Adrenal gland (tissue), 9 donors: ENCODE measurements at regions not wholly inside any gene's neighbourhood (a gene's known extent, or its start where the extent isn't known, plus 50 kb on each side); places are given as distances from the start of the nearest gene placed in this dataset.

Source experiments
- DNase-seq, 7 donors: peaks; one replicate each; pipeline ENCODE4 v3.0.0-alpha.2; 2019 to 2020
- H3K27ac ChIP-seq, 5 donors: fragments of 200-600 bp; sonication (generic) in 4 of 5; 1 replicate in 3 of 5; 2 replicates in 2 of 5; pipeline versions ENCODE4 v1.5.1 to v1.8.0; 2016 to 2020; ENCODE audit warnings: mild to moderate bottlenecking in 1 of 5
- H3K27me3 ChIP-seq: fragments of 200-600 bp; 2 replicates; pipeline ENCODE4 v1.8.0; 2021
- H3K36me3 ChIP-seq, 2 donors: fragments of 200-600 bp; replicated peaks in 1 of 2; 1 replicate in 1 of 2; 2 replicates in 1 of 2; pipeline versions ENCODE4 v1.5.1 to v1.8.0; 2018 to 2022
- H3K4me1 ChIP-seq, 2 donors: fragments of 200-600 bp; replicated peaks in 1 of 2; 1 replicate in 1 of 2; 2 replicates in 1 of 2; pipeline versions ENCODE4 v1.5.1 to v1.8.0; 2018 to 2021
- H3K4me3 ChIP-seq, 4 donors: fragments of 200-600 bp; sonication (generic) in 3 of 4; one replicate each; pipeline ENCODE4 v1.5.1; 2016 to 2018
- H3K9me3 ChIP-seq, 3 donors: fragments of 200-600 bp; sonication (generic) in 1 of 3; replicated peaks in 1 of 3; 1 replicate in 2 of 3; 2 replicates in 1 of 3; pipeline versions ENCODE4 v1.5.1 to v1.8.0; 2016 to 2021
- CTCF ChIP-seq, 6 experiments: fragments of 450-650 bp in 4 of 6; fragments of 200-600 bp in 2 of 6; sonication (generic) in 1 of 6; IDR thresholded peaks; 1 replicate in 5 of 6; 2 replicates in 1 of 6; pipeline versions ENCODE4 v1.5.1 to v1.8.0; 2016 to 2021; ENCODE audit warnings: antibody characterized with exemption in 6 of 6, mild to moderate bottlenecking in 2 of 6, moderate library complexity in 1 of 6
- POLR2A ChIP-seq, 2 donors: fragments of 450-650 bp; IDR thresholded peaks; one replicate each; pipeline ENCODE4 v1.6.1; 2017; ENCODE audit warnings: antibody characterized with exemption in 2 of 2, mild to moderate bottlenecking in 2 of 2, moderate library complexity in 1 of 2
- WGBS, 4 donors: extraction: QIAGEN DNeasy Blood & Tissue Kit in 2 of 4; methylation state at CpG; one replicate each; pipeline versions ENCODE4 v1.1.5 to v1.1.7; 2013 to 2017; 5-methylcytosine and 5-hydroxymethylcytosine counted together
- intact Hi-C, 2 donors: fragments of 100-400 bp; cut with DNase I; formaldehyde crosslinking; loops; one replicate each; pipeline versions ENCODE4 v1.14.1 to v1.15.0; 2022 to 2023
- donor health status: healthy with polysubstance abuse.
- donor health status: Bipolar disorder and iron deficiency.
- donor health status: DM: yes; HTN: yes; CAD: no.
- donor health status: DM: no; HTN: no; CAD: no.
- donor health status: DM: no; HTN: no; CAD: no.

DNA sequence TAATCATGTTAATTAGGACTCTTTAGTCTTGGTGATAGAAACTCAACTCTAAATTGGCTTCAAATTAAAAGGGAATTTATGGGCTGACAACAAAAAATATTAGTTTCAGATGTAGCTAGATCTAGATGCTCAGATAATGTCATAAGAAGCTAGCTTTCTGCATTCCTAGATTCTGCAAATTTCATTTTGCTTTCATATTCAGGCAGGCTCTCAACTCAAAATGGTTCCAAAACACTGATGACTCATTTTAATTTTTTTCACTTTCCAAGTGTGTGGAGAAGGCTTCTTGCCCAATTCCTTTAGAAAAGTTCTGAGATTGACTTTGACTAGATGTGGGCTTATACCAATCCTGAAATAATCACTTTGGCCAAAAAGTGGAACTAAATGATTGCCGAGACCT lies 236.7 kb upstream of the GOT2 start:
- H3K27me3 ChIP-seq, result no peaks in the 10 kb centered on the region
- H3K36me3 ChIP-seq, result no peaks in the 10 kb centered on the region
- peak overlapping the region in 1 of 4 donors; percentile 30 for H3K4me3 ChIP-seq
- DNase-seq, result no peak
- no peak overlapping the region for H3K27ac ChIP-seq
- intact Hi-C loops, result no loop called here
- no peaks in the 10 kb centered on the region for H3K9me3 ChIP-seq
- H3K4me1 ChIP-seq, result no peaks in the 10 kb centered on the region
- WGBS, 4 donors, result 69 to 78% (median 72%) methylated on average over 1 of the region's 1 CpG
- TF ChIP-seq POLR2A (IDR thresholded peaks at IDR 0.05) (no peak), CTCF (IDR thresholded peaks at IDR 0.05) (no peak)

DNA sequence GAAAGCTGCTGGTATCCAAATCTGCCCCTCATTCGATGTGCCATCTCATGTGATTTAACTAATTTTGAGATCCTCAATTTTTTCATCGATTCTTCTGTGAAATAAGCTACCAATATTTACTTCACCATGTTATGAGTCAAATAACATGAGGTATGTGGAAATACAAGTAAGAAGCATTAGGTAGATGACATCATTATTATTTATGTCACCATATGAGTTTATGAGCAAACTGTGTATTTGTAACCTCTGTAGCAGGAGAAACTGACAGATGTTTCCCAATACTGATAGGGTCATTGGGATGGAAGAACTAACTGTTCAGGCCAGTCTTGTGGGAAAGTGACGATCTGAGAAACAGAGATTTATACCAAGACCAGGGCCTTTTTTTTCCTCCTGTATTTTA lies 229.4 kb upstream of the GOT2 start:
- no peak for DNase-seq
- WGBS, 4 donors, result 47 to 58% (median 52%) methylated on average over 3 of the region's 3 CpGs

DNA sequence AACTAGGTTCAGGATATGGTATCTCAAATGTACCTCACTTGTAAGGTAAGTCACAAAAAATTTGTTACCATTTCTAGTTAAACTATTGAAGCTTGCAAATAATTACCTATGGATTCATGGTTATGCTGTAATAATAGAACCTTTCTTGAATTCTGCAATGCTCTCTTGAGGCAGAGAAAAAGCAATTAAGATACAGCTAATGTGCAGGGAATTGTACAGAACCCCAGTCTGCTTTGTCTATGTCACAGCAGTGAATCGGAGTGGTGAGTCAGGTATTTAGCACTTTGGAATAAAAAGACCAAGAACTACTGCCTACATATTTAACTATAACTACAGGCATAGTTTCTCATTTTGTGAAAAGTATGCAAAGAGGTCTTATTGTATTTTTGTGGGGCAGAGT lies 228.7 kb upstream of the GOT2 start:
- DNase-seq, result no peak
- intact Hi-C loops, result no loop called here
- Histone ChIP-seq H3K36me3 (no peaks in the 10 kb centered on the region), H3K27ac (no peak overlapping the region), H3K4me3 (no peak overlapping the region), H3K4me1 (no peaks in the 10 kb centered on the region), H3K27me3 (no peaks in the 10 kb centered on the region), H3K9me3 (no peaks in the 10 kb centered on the region)
- TF ChIP-seq POLR2A (IDR thresholded peaks at IDR 0.05) (no peak), CTCF (IDR thresholded peaks at IDR 0.05) (no peak)
- WGBS, 4 donors, result 78 to 85% (median 82%) methylated on average over 1 of the region's 1 CpG

More for the DNA sequence above, 229.4 kb upstream of the GOT2 start:
- Histone ChIP-seq H3K4me3 (no peak overlapping the region), H3K27me3 (no peaks in the 10 kb centered on the region), H3K27ac (no peak overlapping the region), H3K9me3 (no peaks in the 10 kb centered on the region), H3K36me3 (no peaks in the 10 kb centered on the region), H3K4me1 (no peaks in the 10 kb centered on the region)
- TF ChIP-seq CTCF (IDR thresholded peaks at IDR 0.05), result no peak
- intact Hi-C loops, result no loop called here

GRCh38 chr16:58960484-58960883 lies 226.4 kb upstream of the GOT2 start:
- TF ChIP-seq CTCF (IDR thresholded peaks at IDR 0.05) (no peak), POLR2A (IDR thresholded peaks at IDR 0.05) (no peak)
- WGBS, 4 donors, result 60 to 70% (median 62%) methylated on average over 4 of the region's 4 CpGs
- H3K27ac ChIP-seq, result no peak overlapping the region
- intact Hi-C loops, result no loop called here
- H3K4me1 ChIP-seq, result no peaks in the 10 kb centered on the region
- no peaks in the 10 kb centered on the region for H3K9me3 ChIP-seq
- no peaks in the 10 kb centered on the region for H3K36me3 ChIP-seq
- DNase-seq, result no peak
- H3K4me3 ChIP-seq, result no peak overlapping the region
- no peaks in the 10 kb centered on the region for H3K27me3 ChIP-seq
